Calu3 (cell line): ENCODE measurements at regions not wholly inside any gene's neighbourhood (a gene's known extent, or its start where the extent isn't known, plus 50 kb on each side); places are given as distances from the start of the nearest gene placed in this dataset.

Experiments
- BruUV-seq: library from RNA; stranded (reverse); fragments of 400-500 nt; replicated peaks from 2 replicates; lab custom pipeline; 2021; lab: Mats Ljungman, UMichigan
- CTCF ChIA-PET: fragments of 300-600 bp; sonication (Branson Sonifier 250); formaldehyde crosslinking; loops from one replicate; lab custom pipeline; 2022; ENCODE audit warnings: antibody characterized with exemption; lab: Charles Lee
- DNase-seq: peaks from one replicate; pipeline ENCODE4 v3.0.0; 2022
- H3K27ac Mint-ChIP-seq: one replicate; pipeline ENCODE4 v1.8.0; 2022; ENCODE audit warnings: mixed read lengths; ENCODE audit not compliant: unreplicated experiment
- H3K27me3 Mint-ChIP-seq: one replicate; pipeline ENCODE4 v1.8.0; 2022; ENCODE audit warnings: mixed read lengths; ENCODE audit not compliant: unreplicated experiment
- H3K36me3 Mint-ChIP-seq: one replicate; pipeline ENCODE4 v1.8.0; 2022; ENCODE audit warnings: mild to moderate bottlenecking, moderate library complexity, mixed read lengths; ENCODE audit not compliant: insufficient read depth, unreplicated experiment
- H3K4me1 Mint-ChIP-seq: one replicate; pipeline ENCODE4 v1.8.0; 2022; ENCODE audit warnings: mild to moderate bottlenecking, low read depth, mixed read lengths; ENCODE audit not compliant: unreplicated experiment
- H3K4me3 Mint-ChIP-seq: one replicate; pipeline ENCODE4 v1.8.0; 2022; ENCODE audit warnings: mild to moderate bottlenecking, low read depth, moderate library complexity, mixed read lengths; ENCODE audit not compliant: unreplicated experiment
- H3K9me3 Mint-ChIP-seq: one replicate; pipeline ENCODE4 v1.8.0; 2022; ENCODE audit warnings: low read depth, mixed read lengths; ENCODE audit not compliant: unreplicated experiment
- intact Hi-C: fragments of 100-400 bp; cut with micrococcal nuclease; formaldehyde crosslinking; loops from one replicate; pipeline ENCODE4 v1.10.0; 2022; ENCODE audit not compliant: unreplicated experiment
- TF ChIP-seq, protein P1 (sequence below): fragments of 200-600 bp; IDR thresholded peaks from one replicate; pipeline ENCODE4 v1.8.0; 2022; ENCODE audit warnings: antibody characterized with exemption; ENCODE audit not compliant: unreplicated experiment

DNA sequence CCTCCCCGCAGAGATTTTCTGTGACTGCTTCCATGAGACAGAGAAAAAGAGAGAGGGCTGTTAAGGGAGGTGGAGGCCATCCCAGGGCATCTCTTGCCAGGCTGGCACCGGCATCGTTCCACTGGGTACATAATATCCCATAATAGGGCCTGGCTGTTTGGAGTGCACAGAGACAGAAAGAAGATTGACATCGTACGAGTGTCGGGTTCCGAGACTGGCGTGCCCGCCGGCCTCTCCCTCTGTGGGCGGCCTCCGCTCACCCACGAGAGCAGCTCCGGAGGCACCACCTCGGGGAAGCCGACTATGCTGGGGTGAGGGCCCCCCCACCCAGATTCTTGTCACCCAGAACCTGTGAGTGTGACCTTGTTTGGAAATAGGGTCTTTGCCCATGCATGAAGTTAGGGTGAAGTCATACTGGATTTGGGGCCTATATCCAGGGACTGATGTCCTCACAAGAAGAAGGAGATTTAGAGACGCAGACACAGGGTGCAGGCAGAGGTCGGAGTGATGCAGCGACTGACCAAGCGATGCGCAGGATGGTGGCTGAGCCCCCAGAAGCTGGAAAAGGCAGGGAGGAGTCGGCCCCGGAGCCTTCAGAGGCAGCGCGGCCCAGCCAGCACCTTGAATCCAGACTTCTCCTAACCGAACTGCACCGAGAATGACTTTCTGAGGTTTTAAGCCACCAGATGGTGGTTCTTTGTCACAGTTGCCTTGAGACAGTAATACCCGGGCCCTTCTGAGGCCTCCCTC is 101.8 kb upstream of the CIBAR2 start:
- DNase-seq, result no peak
- Mint-ChIP-seq H3K27me3 (peaks cover 95% of the 10 kb centered on the region), H3K4me3 (no peak overlapping the region), H3K36me3 (no peaks in the 10 kb centered on the region), H3K9me3 (no peaks in the 10 kb centered on the region), H3K27ac (no peak overlapping the region), H3K4me1 (no peaks in the 10 kb centered on the region)
- BruUV-seq, result no TSS peak
- TF ChIP-seq, protein P1, sequence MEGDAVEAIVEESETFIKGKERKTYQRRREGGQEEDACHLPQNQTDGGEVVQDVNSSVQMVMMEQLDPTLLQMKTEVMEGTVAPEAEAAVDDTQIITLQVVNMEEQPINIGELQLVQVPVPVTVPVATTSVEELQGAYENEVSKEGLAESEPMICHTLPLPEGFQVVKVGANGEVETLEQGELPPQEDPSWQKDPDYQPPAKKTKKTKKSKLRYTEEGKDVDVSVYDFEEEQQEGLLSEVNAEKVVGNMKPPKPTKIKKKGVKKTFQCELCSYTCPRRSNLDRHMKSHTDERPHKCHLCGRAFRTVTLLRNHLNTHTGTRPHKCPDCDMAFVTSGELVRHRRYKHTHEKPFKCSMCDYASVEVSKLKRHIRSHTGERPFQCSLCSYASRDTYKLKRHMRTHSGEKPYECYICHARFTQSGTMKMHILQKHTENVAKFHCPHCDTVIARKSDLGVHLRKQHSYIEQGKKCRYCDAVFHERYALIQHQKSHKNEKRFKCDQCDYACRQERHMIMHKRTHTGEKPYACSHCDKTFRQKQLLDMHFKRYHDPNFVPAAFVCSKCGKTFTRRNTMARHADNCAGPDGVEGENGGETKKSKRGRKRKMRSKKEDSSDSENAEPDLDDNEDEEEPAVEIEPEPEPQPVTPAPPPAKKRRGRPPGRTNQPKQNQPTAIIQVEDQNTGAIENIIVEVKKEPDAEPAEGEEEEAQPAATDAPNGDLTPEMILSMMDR, result no peak
- intact Hi-C loops, result no loop called here
- CTCF ChIA-PET, result no interaction called here

DNA sequence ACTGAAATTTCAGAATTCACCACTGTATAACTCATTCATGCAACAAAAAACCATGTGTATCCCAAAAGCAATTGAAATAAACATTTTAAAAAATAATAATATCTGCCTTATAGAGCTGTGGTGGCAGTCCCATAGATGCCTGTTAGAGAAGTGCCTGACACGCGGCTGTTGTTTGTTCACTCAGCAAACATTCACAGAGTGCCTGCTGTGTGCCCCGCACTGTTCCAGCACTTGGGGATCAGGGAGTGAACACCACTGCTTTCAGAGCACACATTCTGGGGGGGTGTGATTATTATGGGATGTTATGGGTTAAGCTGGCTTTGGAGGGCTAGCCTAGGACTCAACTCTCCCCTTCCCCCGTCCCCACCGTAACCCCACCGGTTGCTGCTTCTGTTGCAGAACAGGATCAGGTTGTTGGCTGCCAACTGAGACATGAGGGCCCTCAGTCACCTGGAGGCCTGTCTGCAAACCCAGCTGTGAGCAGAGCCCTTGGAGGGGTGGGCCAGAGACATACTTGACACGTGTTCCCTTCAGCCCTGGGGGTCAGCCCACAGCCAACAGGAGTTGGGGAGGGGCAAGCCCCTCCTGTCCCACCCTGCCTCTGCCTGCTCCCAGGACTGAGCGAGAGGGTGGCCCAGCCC is 103.3 kb upstream of the CIBAR2 start:
- H3K4me1 Mint-ChIP-seq, result peaks cover 5% of the 10 kb centered on the region
- H3K4me3 Mint-ChIP-seq, result no peak overlapping the region
- intact Hi-C loops, result no loop called here
- no peaks in the 10 kb centered on the region for H3K9me3 Mint-ChIP-seq
- DNase-seq, result no peak
- no peak overlapping the region for H3K27ac Mint-ChIP-seq
- peaks cover 95% of the 10 kb centered on the region for H3K27me3 Mint-ChIP-seq
- H3K36me3 Mint-ChIP-seq, result no peaks in the 10 kb centered on the region
- TF ChIP-seq, protein P1, result no peak
- CTCF ChIA-PET, result no interaction called here
- no TSS peak for BruUV-seq

DNA sequence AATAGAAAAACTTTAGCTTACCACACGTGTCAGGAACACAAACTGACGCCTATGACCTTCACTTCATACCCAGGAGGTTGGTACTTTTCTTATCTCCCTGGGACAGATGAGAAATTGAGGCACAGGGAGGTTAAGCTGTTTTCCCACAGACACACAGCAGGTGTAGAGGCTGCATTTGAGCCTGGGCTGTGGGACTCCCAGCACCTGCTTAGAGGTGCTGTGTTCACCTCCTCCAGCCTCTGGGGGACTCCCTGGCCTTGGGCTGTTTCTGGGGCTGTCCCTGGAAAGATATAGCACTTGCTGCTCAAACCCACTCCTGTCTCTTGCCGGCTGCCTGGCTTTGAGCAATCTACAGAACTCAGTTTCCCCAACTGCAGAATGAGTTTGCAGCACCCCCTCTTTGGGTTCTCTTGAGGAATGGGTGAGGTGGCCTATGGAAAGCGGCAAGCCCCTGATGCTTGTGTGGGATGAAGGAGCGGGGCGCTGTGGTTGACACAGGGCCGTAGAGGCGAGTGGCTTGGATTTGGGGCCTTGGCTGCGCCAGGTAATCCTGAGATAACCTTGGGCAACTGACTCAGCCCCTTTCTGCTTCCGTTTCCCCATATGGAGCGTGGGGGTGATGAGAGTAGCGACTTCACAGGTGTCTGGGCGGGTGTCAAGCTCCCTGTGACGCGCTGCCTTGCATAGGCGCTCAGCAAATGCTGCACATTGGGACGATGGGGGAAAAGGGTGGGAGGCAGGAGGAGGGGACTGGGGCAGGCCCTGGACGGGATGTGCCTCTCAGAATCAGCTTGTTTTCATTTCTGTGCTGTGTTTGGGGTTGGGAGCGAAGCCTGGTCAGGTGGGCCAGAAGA is 104.5 kb upstream of the CIBAR2 start:
- intact Hi-C loops, result no loop called here
- DNase-seq, result no peak
- Mint-ChIP-seq H3K9me3 (no peaks in the 10 kb centered on the region), H3K4me1 (peaks cover 9% of the 10 kb centered on the region), H3K27me3 (peaks cover 95% of the 10 kb centered on the region), H3K36me3 (no peaks in the 10 kb centered on the region), H3K27ac (no peak overlapping the region), H3K4me3 (no peak overlapping the region)
- CTCF ChIA-PET, result no interaction called here
- BruUV-seq, result no TSS peak
- TF ChIP-seq, protein P1, result no peak

DNA sequence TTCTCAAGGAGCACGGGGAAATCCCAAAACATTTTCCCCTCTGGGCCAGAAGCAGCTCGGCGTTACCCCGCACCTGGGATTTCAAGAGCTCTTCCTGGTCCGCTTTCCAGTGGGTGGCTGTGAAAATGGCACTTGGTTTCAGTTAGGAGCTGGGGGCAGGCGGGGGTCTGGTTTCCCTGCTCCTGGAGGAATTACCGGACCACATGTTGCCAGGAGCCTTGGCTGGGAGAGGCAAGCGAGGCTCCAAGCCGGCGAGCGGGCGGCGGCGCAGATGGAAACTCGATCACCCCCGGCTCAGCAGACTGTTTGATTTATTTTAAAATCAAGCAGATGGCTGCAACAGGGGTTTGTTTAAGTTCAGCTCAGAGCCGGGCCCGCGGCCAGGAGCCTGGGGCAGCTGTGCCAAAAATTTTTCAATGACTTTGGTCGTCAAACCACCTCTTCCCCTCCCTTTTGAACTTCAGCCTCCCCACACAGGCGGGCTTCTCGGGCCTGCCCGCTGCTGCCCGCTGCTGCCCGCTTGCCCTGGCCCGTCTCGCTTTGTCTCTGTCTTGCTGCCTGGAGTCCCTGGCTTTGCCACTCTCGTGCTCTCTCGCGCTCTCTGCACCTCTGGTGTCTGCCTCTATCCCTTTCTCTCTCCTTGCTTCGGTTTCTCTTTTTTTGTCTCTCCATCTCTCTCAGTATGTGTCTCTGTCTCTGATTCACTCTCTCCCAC is 108.0 kb upstream of the CIBAR2 start:
- TF ChIP-seq, protein P1, result no peak
- no TSS peak for BruUV-seq
- Mint-ChIP-seq H3K36me3 (no peaks in the 10 kb centered on the region), H3K9me3 (no peaks in the 10 kb centered on the region), H3K4me1 (peaks cover 9% of the 10 kb centered on the region), H3K27me3 (peaks cover 95% of the 10 kb centered on the region), H3K27ac (no peak overlapping the region), H3K4me3 (peak overlapping the region; percentile 33)
- CTCF ChIA-PET, result interaction anchor here (0.5 to 0.7 kb wide), 2 partner anchors 14 to 88 kb away, joined by 3 to 4 read pairs; no protein-coding TSS in a partner anchor
- peak; percentile 28 for DNase-seq
- intact Hi-C loops, result no loop called here
